ENCODE measurements at regions not wholly inside any gene's neighbourhood (a gene's known extent, or its start where the extent isn't known, plus 50 kb on each side); places are given as distances from the start of the nearest gene placed in this dataset.

DNA sequence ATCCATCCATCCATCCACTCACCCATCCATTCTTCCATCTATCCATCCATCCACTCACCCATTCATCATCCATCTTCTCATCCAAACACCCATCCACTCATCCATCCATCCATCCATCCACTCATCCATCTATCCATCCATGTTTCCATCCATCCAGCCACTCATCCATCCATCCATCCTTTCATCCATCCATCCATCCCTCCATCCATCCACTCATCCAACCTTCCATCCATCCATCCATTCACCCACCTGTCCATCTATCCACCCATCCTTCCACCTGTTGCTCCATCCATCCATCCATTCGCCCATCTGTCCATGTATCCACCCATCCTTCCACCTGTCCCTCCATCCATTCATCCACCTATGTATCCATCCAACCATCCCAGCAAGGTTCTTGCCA lies 378.4 kb upstream of the PFKP start:
- TF ChIP-seq, protein P1, sequence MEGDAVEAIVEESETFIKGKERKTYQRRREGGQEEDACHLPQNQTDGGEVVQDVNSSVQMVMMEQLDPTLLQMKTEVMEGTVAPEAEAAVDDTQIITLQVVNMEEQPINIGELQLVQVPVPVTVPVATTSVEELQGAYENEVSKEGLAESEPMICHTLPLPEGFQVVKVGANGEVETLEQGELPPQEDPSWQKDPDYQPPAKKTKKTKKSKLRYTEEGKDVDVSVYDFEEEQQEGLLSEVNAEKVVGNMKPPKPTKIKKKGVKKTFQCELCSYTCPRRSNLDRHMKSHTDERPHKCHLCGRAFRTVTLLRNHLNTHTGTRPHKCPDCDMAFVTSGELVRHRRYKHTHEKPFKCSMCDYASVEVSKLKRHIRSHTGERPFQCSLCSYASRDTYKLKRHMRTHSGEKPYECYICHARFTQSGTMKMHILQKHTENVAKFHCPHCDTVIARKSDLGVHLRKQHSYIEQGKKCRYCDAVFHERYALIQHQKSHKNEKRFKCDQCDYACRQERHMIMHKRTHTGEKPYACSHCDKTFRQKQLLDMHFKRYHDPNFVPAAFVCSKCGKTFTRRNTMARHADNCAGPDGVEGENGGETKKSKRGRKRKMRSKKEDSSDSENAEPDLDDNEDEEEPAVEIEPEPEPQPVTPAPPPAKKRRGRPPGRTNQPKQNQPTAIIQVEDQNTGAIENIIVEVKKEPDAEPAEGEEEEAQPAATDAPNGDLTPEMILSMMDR (conservative IDR thresholded peaks at IDR 0.05; ENCODE audit: low read depth, low read length) = no peak
- TF ChIP-seq EZH2phosphoT487 (IDR thresholded peaks at IDR 0.05; ENCODE audit: borderline replicate concordance, low read length) (no peak), EZH2 (IDR thresholded peaks at IDR 0.05; ENCODE audit: low read length, unreplicated experiment) (no peak)

Data from PC-3 (cell line).